ENCODE measurements at regions not wholly inside any gene's neighbourhood (a gene's known extent, or its start where the extent isn't known, plus 50 kb on each side); places are given as distances from the start of the nearest gene placed in this dataset.

DNA sequence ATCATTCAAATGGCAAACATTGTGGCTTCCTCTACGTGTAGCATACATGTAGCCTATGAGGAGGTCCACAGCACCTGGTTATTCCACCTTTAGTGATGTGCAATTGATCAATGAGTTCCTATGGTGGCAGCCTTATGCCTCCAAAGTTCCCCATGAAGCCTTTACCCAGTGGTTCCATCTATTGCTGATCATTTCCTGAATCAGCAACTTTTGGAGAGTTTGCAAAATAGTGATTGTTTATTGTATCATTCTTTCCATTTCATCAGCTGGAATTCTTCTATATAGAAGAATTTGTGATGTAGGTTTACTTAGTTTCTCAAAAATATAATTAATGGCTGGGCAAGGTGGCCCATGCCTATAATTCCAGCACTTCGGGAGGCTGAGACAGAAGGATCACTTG, 380.2 kb upstream of the MKI67 start:
- TF ChIP-seq POLR2A (IDR thresholded peaks at IDR 0.05; ENCODE audit: low read length) (no peak), GATA1 (IDR thresholded peaks at IDR 0.05; ENCODE audit: low read depth, low read length) (no peak)

All from erythroblast (primary cell).